Suprapubic skin (tissue), 3 donors: ENCODE measurements at regions not wholly inside any gene's neighbourhood (a gene's known extent, or its start where the extent isn't known, plus 50 kb on each side); places are given as distances from the start of the nearest gene placed in this dataset.

Source experiments
- CTCF ChIP-seq, 2 donors: fragments of 200-600 bp in 1 of 2; fragments of 450-650 bp in 1 of 2; sonication (generic) in 1 of 2; IDR thresholded peaks; one replicate each; pipeline ENCODE4 v1.5.1; 2016 to 2019; ENCODE audit warnings: antibody characterized with exemption in 2 of 2, mild to moderate bottlenecking in 1 of 2, moderate library complexity in 1 of 2
- EP300 ChIP-seq: sonication (generic); formaldehyde crosslinking; IDR thresholded peaks from one replicate; pipeline ENCODE4 v1.6.1; 2017; ENCODE audit warnings: antibody characterized with exemption
- POLR2A ChIP-seq, 2 donors: fragments of 450-650 bp; IDR thresholded peaks; one replicate each; pipeline ENCODE4 v1.6.1; 2017; ENCODE audit warnings: antibody characterized with exemption in 2 of 2, mild to moderate bottlenecking in 2 of 2, moderate library complexity in 2 of 2

DNA sequence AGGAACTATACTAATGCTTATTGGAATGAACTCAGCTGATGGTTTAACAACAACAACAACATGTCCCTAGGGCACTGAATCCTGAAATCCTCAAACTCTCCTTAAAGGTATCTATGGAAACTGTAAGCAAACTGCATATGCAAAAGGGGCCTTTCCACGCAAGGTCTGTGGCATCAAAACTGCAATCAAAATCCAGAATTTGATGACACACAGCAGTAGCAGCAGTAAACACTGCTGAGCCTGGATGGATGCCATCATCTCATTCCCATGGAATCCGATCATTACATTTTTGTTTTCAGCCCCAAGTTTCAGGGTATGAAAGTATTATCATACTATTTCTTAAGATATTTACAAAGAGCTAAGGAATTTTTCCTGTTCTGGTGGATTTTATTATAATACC, 399.7 kb downstream of the VPS13C start:
- TF ChIP-seq CTCF (IDR thresholded peaks at IDR 0.05), result no peak
- TF ChIP-seq POLR2A (IDR thresholded peaks at IDR 0.05), result no peak
- TF ChIP-seq EP300, result no peak
